ENCODE measurements at regions not wholly inside any gene's neighbourhood (a gene's known extent, or its start where the extent isn't known, plus 50 kb on each side); places are given as distances from the start of the nearest gene placed in this dataset.

DNA sequence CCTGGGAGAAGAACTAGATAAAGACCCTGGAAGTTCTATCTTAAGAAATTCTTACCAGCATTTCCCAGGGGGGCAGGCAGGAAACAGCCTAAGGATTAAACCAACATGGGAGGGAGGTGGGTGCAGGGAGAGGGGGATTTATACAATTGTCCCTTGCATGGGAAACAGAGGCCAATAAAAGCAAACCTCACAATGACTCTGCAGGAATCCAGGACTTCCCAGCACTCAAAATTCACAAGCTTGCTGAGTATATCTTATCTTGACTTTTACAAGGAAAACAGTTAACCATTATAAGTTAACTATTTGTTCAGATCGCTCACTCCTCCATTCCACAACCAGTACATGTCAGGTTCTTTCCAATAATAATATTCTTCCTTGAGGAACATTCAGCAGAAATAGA is 241.3 kb downstream of the MREG start (continued):
- TF ChIP-seq, protein P1, sequence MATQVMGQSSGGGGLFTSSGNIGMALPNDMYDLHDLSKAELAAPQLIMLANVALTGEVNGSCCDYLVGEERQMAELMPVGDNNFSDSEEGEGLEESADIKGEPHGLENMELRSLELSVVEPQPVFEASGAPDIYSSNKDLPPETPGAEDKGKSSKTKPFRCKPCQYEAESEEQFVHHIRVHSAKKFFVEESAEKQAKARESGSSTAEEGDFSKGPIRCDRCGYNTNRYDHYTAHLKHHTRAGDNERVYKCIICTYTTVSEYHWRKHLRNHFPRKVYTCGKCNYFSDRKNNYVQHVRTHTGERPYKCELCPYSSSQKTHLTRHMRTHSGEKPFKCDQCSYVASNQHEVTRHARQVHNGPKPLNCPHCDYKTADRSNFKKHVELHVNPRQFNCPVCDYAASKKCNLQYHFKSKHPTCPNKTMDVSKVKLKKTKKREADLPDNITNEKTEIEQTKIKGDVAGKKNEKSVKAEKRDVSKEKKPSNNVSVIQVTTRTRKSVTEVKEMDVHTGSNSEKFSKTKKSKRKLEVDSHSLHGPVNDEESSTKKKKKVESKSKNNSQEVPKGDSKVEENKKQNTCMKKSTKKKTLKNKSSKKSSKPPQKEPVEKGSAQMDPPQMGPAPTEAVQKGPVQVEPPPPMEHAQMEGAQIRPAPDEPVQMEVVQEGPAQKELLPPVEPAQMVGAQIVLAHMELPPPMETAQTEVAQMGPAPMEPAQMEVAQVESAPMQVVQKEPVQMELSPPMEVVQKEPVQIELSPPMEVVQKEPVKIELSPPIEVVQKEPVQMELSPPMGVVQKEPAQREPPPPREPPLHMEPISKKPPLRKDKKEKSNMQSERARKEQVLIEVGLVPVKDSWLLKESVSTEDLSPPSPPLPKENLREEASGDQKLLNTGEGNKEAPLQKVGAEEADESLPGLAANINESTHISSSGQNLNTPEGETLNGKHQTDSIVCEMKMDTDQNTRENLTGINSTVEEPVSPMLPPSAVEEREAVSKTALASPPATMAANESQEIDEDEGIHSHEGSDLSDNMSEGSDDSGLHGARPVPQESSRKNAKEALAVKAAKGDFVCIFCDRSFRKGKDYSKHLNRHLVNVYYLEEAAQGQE (IDR thresholded peaks at IDR 0.05; ENCODE audit: borderline replicate concordance): 0 out of 2 replicates have a peak, but pooled peaks have one; percentile 23
- TF ChIP-seq, protein P1 (CRISPR knock-in tag; IDR thresholded peaks at IDR 0.05; ENCODE audit: low read depth): no peak
- TF ChIP-seq, protein P2, sequence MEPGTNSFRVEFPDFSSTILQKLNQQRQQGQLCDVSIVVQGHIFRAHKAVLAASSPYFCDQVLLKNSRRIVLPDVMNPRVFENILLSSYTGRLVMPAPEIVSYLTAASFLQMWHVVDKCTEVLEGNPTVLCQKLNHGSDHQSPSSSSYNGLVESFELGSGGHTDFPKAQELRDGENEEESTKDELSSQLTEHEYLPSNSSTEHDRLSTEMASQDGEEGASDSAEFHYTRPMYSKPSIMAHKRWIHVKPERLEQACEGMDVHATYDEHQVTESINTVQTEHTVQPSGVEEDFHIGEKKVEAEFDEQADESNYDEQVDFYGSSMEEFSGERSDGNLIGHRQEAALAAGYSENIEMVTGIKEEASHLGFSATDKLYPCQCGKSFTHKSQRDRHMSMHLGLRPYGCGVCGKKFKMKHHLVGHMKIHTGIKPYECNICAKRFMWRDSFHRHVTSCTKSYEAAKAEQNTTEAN (CRISPR knock-in tag; IDR thresholded peaks at IDR 0.05): no peak
- no peak for TF ChIP-seq ATF7 (IDR thresholded peaks at IDR 0.05)
- TF ChIP-seq MEIS2 (IDR thresholded peaks at IDR 0.05; ENCODE audit: partially characterized antibody): no peak
- no peak for TF ChIP-seq ZNF274 (IDR thresholded peaks at IDR 0.05; ENCODE audit: borderline replicate concordance, low read depth, low read length)
- TF ChIP-seq YBX1 (IDR thresholded peaks at IDR 0.05): no peak
- TF ChIP-seq, protein P3, sequence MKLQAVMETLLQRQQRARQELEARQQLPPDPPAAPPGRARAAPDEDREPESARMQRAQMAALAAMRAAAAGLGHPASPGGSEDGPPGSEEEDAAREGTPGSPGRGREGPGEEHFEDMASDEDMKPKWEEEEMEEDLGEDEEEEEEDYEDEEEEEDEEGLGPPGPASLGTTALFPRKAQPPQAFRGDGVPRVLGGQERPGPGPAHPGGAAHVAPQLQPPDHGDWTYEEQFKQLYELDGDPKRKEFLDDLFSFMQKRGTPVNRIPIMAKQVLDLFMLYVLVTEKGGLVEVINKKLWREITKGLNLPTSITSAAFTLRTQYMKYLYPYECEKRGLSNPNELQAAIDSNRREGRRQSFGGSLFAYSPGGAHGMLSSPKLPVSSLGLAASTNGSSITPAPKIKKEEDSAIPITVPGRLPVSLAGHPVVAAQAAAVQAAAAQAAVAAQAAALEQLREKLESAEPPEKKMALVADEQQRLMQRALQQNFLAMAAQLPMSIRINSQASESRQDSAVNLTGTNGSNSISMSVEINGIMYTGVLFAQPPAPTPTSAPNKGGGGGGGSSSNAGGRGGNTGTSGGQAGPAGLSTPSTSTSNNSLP (IDR thresholded peaks at IDR 0.05; ENCODE audit: borderline replicate concordance, low read depth, low read length): 0 out of 2 replicates have a peak, but pooled peaks have one; percentile 33
- TF ChIP-seq, protein P4, sequence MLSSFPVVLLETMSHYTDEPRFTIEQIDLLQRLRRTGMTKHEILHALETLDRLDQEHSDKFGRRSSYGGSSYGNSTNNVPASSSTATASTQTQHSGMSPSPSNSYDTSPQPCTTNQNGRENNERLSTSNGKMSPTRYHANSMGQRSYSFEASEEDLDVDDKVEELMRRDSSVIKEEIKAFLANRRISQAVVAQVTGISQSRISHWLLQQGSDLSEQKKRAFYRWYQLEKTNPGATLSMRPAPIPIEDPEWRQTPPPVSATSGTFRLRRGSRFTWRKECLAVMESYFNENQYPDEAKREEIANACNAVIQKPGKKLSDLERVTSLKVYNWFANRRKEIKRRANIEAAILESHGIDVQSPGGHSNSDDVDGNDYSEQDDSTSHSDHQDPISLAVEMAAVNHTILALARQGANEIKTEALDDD (IDR thresholded peaks at IDR 0.05): peak; percentile 92
- no peak for TF ChIP-seq ZBED1 (IDR thresholded peaks at IDR 0.05)
- TF ChIP-seq DIDO1 (tag; IDR thresholded peaks at IDR 0.05; ENCODE audit: low read depth): no peak
- TF ChIP-seq HDAC6 (IDR thresholded peaks at IDR 0.05; ENCODE audit: low read depth, low read length): no peak
- no peak for TF ChIP-seq CREBBP (IDR thresholded peaks at IDR 0.05; ENCODE audit: low read depth, low read length)
- TF ChIP-seq, protein P5, sequence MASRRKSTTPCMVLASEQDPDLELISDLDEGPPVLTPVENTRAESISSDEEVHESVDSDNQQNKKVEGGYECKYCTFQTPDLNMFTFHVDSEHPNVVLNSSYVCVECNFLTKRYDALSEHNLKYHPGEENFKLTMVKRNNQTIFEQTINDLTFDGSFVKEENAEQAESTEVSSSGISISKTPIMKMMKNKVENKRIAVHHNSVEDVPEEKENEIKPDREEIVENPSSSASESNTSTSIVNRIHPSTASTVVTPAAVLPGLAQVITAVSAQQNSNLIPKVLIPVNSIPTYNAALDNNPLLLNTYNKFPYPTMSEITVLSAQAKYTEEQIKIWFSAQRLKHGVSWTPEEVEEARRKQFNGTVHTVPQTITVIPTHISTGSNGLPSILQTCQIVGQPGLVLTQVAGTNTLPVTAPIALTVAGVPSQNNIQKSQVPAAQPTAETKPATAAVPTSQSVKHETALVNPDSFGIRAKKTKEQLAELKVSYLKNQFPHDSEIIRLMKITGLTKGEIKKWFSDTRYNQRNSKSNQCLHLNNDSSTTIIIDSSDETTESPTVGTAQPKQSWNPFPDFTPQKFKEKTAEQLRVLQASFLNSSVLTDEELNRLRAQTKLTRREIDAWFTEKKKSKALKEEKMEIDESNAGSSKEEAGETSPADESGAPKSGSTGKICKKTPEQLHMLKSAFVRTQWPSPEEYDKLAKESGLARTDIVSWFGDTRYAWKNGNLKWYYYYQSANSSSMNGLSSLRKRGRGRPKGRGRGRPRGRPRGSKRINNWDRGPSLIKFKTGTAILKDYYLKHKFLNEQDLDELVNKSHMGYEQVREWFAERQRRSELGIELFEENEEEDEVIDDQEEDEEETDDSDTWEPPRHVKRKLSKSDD (conservative IDR thresholded peaks at IDR 0.05; ENCODE audit: low read length): no peak
- peak; percentile 87 for TF ChIP-seq C11orf30 (IDR thresholded peaks at IDR 0.05; ENCODE audit: low read depth)
